ENCODE measurements at regions not wholly inside any gene's neighbourhood (a gene's known extent, or its start where the extent isn't known, plus 50 kb on each side); places are given as distances from the start of the nearest gene placed in this dataset.

- Histone ChIP-seq H3K9ac (replicated peaks; ENCODE audit: extremely low read depth, insufficient read depth, low read length) (no peak overlapping the region), H3K9me1 (replicated peaks; ENCODE audit: control insufficient read depth, extremely low read depth, insufficient read depth, low read length) (no peaks in the 10 kb centered on the region), H3K4me2 (ENCODE audit: insufficient read depth, low read length) (no peak overlapping the region), H3K9me3 (replicated peaks; ENCODE audit: control insufficient read depth, insufficient read depth, low read length) (no peaks in the 10 kb centered on the region), H3K4me1 (ENCODE audit: control insufficient read depth, extremely low read depth, insufficient read depth, low read length) (no peaks in the 10 kb centered on the region), H3K4me3 (replicated peaks in 1 of 3; ENCODE audit: insufficient read depth in 1 of 3, low read depth in 1 of 3, low read length in 3 of 3) (no peak overlapping the region), H2AFZ (ENCODE audit: low read depth, low read length) (no peak overlapping the region), H3K79me2 (ENCODE audit: control insufficient read depth, insufficient read depth, low read length) (no peaks in the 10 kb centered on the region), H3K27me3 (ENCODE audit: control insufficient read depth in 2 of 2, insufficient read depth in 2 of 2, low read length in 2 of 2) (no peaks in the 10 kb centered on the region), H4K20me1 (replicated peaks; ENCODE audit: control insufficient read depth, extremely low read depth, insufficient read depth, low read length) (no peaks in the 10 kb centered on the region), H3K27ac (ENCODE audit: insufficient read depth, low read depth, low read length) (no peak overlapping the region), H3K36me3 (ENCODE audit: control insufficient read depth in 2 of 2, extremely low read depth in 1 of 2, insufficient read depth in 2 of 2, low read length in 2 of 2) (no peaks in the 10 kb centered on the region)
- no TSS peak for BruUV-seq (replicated peaks)
- POLR2A ChIA-PET = no interaction called here
- no peak for FAIRE-seq
- CTCF ChIA-PET = no interaction called here
- intact Hi-C loops (cut with micrococcal nuclease) = no loop called here
- no peak for TF ChIP-seq MYC (IDR thresholded peaks at IDR 0.05; ENCODE audit: low read depth, low read length)
- no peak for TF ChIP-seq CTCF (IDR thresholded peaks at IDR 0.05; ENCODE audit: extremely low read depth in 1 of 2, insufficient read depth in 1 of 2, low read depth in 1 of 2, low read length in 2 of 2)
- TF ChIP-seq FOS (IDR thresholded peaks at IDR 0.05; ENCODE audit: borderline replicate concordance, insufficient read depth, low read length) = no peak
- TF ChIP-seq POLR2A (IDR thresholded peaks at IDR 0.05; ENCODE audit: low read depth, low read length) = no peak
- no peak for TF ChIP-seq JUN (IDR thresholded peaks at IDR 0.05; ENCODE audit: borderline replicate concordance, insufficient read depth, insufficient read length, low read depth)
- TF ChIP-seq EZH2 (IDR thresholded peaks at IDR 0.05; ENCODE audit: borderline replicate concordance, low read depth, low read length, severe bottlenecking) = no peak
- no peak for TF ChIP-seq MAX (IDR thresholded peaks at IDR 0.05; ENCODE audit: insufficient read depth, insufficient read length)
- no peak for DNase-seq (ENCODE audit: low read depth, low spot score)
- dilution Hi-C loops (cut with MboI; ENCODE audit: extremely low pct_ligation_motif_present, low sequenced_read_pairs) = no loop called here
These were observed 1303.0 kb downstream of the LRFN5 start for GRCh38 chr14:42909659-42910058.

GRCh38 chr14:42893183-42893582 lies 1286.5 kb downstream of the LRFN5 start:
- Histone ChIP-seq H3K4me3 (replicated peaks in 1 of 3; ENCODE audit: insufficient read depth in 1 of 3, low read depth in 1 of 3, low read length in 3 of 3) (no peak overlapping the region), H3K4me1 (ENCODE audit: control insufficient read depth, extremely low read depth, insufficient read depth, low read length) (no peaks in the 10 kb centered on the region), H3K9ac (replicated peaks; ENCODE audit: extremely low read depth, insufficient read depth, low read length) (no peak overlapping the region), H4K20me1 (replicated peaks; ENCODE audit: control insufficient read depth, extremely low read depth, insufficient read depth, low read length) (no peaks in the 10 kb centered on the region), H3K27ac (ENCODE audit: insufficient read depth, low read depth, low read length) (no peak overlapping the region), H3K9me3 (replicated peaks; ENCODE audit: control insufficient read depth, insufficient read depth, low read length) (no peaks in the 10 kb centered on the region), H3K36me3 (ENCODE audit: control insufficient read depth in 2 of 2, extremely low read depth in 1 of 2, insufficient read depth in 2 of 2, low read length in 2 of 2) (no peaks in the 10 kb centered on the region), H3K79me2 (ENCODE audit: control insufficient read depth, insufficient read depth, low read length) (no peaks in the 10 kb centered on the region), H3K27me3 (ENCODE audit: control insufficient read depth in 2 of 2, insufficient read depth in 2 of 2, low read length in 2 of 2) (no peaks in the 10 kb centered on the region), H3K9me1 (replicated peaks; ENCODE audit: control insufficient read depth, extremely low read depth, insufficient read depth, low read length) (no peaks in the 10 kb centered on the region), H2AFZ (ENCODE audit: low read depth, low read length) (no peak overlapping the region), H3K4me2 (ENCODE audit: insufficient read depth, low read length) (no peak overlapping the region)
- dilution Hi-C loops (cut with MboI; ENCODE audit: extremely low pct_ligation_motif_present, low sequenced_read_pairs) (no loop called here), intact Hi-C loops (cut with micrococcal nuclease) (no loop called here)
- ChIA-PET POLR2A (no interaction called here), CTCF (no interaction called here)
- DNase-seq (ENCODE audit: low read depth, low spot score) (no peak), FAIRE-seq (no peak)
- no TSS peak for BruUV-seq (replicated peaks)
- TF ChIP-seq EZH2 (IDR thresholded peaks at IDR 0.05; ENCODE audit: borderline replicate concordance, low read depth, low read length, severe bottlenecking) (no peak), CTCF (IDR thresholded peaks at IDR 0.05; ENCODE audit: extremely low read depth in 1 of 2, insufficient read depth in 1 of 2, low read depth in 1 of 2, low read length in 2 of 2) (no peak), GATA2 (IDR thresholded peaks at IDR 0.05; ENCODE audit: insufficient read depth, insufficient read length, low read depth, low read length) (no peak), FOS (IDR thresholded peaks at IDR 0.05; ENCODE audit: borderline replicate concordance, insufficient read depth, low read length) (no peak)

All from endothelial cell of umbilical vein (primary cell).